Left forelimb (tissue), 1 donor: ENCODE measurements at regions not wholly inside any gene's neighbourhood (a gene's known extent, or its start where the extent isn't known, plus 50 kb on each side); places are given as distances from the start of the nearest gene placed in this dataset.
A peak's percentile ranks its signal among the peaks of the same experiment; 100 is the strongest.

Experiments used
- DNase-seq: peaks from one replicate; pipeline ENCODE4 v3.0.0-alpha.2; 2018; ENCODE audit warnings: low spot score

DNA sequence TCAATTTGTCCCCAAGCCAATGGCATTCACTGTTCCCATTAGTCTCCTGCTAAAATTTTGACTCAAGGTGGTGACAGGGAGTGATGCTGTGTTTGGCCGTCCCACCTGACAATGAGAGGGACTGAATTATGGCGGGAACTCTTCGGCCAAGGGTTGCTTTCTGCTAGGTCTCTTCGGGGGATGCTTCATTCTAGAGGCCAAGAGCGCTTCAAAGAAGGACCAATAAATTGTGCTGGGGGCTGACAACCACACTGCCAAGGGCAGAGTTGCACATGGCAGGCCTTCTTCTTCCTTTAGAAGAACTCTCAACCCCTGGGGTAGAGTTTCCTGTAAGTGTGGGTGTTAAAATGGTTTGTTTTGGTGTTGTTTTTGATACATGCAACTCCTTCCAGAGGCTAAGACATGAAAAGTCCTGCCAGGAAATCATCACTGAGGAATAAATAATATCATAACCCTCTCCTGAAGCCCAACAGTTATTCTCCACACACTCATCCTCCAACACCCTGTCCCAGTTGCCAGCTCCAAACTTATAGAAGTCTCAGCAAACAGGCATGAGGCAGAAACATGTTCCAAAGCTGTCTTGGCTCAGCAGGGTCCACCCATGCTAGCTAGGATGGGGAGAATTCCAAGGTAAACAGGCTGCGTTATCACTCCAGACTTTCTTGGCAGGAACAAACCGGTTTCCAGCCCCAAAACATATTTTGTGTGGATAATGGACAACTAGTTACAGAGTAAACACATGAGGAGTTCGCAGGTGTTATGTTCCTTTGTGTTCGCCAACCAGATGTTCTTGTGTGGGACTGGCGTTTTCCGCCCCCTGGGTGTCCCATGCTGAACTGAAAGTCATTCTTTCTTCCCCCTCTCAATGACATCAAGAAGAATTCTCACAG lies 396.7 kb upstream of the RGMA start:
- DNase-seq = peak; percentile 75

DNA sequence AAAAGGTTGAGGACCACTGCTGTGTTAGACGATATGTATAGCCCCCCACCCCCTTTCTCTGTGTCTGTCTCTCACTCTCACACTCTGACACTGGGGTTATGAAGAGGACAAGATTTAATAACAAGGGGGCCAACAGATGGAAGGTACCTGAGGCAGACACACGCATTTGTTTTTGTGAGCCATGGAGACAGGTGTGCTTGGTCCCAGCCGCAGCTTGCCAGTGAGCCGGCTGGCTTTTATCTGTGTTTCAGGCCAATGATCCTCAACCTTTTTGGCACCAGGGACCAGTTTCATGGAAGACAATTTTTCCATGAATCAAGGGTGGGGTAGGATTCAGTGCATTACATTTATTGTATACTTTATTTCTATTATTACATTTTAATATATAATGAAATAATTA lies 394.9 kb upstream of the RGMA start:
- DNase-seq = no peak

DNA sequence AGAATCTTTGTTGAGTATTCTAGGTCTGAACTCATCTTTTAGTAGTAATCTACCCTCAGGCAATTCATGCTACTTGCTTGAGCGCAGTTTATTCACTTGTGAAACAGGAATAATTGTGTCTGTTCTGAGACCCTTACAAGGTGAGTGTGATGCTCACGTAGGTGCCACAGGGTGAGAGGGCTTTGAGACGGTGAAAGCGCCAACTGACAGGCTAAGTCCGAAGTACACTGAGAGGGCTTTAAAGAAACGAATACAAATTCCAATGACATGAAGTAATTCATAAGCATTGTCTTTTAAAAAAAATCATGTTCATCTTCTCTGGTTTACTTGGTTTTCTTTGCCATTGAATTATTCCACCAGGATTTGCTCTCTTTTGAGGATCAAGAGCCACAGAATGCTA lies 393.7 kb upstream of the RGMA start:
- DNase-seq = no peak

DNA sequence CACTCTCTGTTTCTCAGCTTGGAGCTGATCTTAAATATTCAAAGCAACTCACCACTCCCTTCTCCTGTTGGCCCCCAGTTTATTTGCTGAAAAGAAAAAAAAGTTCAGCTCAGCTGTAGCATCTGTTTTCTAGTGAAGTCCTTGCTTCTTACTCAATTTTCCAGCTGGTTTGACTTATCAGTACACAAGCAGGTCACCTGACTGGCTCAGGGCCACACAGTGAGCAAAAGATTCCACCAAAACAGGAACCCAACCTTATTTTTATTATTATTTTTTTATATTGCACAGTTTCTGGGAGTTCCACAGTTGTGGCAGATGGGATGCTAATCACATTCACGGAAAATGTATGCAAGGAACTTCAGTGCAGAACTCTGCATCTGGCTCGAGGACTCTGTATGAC lies 390.7 kb upstream of the RGMA start:
- DNase-seq = no peak

DNA sequence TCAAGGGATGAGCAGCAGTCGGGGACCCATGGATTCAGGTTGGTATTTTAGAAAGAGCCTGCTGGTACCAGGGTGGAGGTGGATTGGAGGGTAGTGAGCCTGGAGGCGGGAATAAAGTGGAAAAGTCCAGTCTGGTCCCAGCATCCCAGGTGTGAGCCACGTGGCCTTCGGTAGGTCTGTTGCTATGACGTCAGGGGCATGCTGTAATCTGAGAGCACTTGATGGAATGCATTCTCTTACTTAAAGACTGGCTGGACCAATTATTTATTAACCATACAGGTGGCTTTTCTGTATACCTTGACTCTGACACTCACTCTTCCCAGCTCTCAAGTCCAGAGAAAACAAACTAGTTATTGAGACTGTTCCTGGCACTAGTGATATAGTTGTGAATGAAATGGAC lies 389.9 kb upstream of the RGMA start:
- no peak for DNase-seq

DNA sequence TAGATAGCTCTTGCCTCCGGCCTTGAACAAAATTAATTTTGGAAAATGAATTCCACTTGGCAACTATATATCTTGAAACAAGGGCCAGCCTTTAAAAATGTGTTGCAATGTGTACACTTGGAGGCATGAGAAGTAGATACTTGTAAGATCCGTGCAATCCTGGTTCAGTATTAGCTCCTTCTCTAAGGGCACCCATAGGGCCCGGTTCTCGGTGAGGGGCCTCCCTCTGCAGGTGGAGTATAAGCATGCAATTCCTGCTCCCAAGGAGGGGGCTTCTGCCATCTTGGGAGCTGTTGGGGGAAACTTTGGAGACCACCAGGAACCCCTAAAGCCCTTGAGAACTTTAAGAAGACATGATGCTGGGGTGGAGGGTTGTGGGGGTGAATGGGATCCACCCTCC lies 388.7 kb upstream of the RGMA start:
- no peak for DNase-seq

DNA sequence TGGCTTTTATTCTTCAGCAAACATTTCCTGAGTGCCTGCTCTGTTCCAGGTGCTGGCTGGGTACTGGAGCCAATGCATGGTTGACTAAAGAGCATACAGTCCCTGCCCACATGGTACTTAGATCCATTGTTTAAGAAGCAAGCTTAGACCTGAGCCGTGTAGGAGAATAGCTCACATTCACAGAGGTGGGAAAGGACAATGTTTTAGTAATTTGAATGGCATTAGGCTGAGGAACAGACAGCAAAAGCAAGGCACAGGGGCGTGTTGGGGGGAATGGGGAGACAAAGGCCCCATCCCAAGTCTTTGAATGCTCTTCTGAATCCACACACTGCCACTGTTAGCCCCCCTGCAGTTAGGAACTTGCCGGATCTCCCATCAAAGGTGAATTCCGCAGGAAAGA lies 388.2 kb upstream of the RGMA start:
- no peak for DNase-seq

DNA sequence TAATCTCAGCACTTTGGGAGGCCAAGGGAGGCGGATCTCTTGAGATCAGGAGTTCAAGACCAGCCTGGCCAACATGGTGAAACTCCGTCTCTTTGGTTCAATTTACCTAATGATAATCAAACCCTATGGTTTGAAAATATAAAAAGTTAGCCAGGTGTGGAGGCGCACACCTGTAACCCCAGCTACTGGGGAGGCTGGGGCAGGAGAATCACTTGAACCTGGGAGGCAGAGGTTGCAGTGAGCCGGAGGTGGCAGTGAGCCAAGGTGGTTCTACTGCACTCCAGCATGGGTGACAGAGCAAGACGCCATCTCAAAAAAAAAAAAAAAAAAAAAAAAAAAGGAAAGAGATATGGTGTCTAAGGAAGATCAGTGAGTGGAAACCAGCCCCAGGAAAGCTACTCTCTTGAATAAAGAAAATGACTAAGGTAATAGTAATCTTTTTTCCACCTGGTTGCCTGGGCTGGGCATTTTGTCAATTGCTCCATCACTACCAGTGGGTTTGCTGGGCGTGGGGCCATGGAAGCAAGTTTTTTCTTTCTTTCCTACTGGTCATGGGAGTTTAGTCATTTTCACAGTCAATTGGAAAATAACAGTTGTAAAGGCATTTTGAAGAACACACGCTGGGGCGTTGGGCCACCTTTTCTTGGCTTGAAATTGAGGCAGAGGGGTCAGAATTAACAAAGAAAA lies 387.6 kb upstream of the RGMA start:
- DNase-seq = no peak

DNA sequence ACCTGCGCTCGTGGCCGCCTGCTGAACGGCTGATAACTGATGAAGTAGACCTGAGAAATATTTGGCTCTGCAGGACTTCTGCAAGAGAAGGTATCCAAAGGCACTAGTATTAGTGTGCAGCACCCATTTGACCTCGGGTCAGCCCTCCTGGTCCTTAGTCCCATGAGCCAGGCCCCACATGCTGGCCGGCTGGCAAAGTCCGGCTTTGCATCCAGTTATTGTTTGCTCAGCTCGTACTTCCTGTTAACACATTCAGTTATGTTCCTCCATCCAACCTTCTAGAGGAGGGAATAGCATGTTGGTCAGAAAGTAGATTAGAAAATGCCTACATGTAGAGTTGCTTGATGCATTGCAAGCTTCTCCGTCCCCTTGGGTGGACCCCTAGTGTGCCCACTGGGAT lies 385.7 kb upstream of the RGMA start:
- DNase-seq = no peak

DNA sequence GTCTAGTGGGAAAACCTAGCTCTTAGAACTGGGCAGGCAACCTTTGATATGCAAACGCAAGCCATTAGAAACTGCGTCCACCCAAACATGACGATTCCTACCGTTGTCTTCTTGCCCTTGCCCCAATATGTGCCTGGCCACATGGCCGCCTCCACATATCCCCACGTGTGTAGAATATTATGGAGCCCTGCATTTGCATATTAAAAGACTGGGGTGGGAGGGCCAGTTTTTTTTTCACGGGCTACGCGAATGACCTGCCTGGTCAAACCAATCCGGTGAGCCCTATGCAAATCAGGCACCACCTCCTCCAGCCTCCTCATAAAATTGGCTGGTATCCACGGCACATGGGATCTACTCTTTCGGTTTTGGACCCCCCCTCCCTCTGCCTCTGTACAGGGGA lies 381.0 kb upstream of the RGMA start:
- DNase-seq = no peak

DNA sequence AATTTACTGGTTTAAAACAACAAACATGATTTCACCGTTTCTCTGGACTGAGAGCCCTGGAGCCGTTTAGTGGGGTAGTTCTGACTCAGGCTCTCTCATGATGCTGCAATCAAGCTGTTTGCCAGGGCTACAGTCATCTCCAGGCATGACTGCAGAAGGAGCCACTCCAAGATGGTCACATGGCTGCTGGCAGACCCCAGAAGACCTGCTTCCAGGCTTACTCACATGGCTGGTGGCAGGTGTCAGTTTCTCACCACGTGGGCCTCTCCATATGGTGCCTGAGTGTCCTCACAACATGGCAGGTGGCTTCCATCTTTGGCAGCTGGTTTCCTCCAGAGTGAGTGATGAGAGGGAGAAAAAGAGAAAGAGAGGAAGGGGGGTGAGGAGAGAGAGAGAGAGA lies 378.3 kb upstream of the RGMA start:
- no peak for DNase-seq

DNA sequence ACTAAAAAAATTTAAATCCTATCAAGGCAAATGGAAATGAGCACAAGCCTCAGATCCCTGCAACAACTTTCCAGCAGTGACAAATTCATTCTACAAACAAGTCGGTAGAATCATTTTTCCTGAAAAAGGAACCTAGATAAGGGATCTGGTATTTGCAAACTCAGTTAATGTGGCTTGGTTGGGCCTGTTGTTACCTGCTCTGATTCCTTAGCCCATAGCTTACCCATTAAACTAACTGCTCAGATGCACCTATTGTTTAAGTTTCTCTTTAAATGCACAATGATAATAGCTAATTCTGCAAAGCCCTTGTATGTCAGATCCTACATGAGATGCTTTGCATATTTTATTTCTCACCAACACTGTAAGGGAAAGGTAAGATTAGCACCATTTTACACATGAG lies 377.4 kb upstream of the RGMA start:
- DNase-seq = no peak

DNA sequence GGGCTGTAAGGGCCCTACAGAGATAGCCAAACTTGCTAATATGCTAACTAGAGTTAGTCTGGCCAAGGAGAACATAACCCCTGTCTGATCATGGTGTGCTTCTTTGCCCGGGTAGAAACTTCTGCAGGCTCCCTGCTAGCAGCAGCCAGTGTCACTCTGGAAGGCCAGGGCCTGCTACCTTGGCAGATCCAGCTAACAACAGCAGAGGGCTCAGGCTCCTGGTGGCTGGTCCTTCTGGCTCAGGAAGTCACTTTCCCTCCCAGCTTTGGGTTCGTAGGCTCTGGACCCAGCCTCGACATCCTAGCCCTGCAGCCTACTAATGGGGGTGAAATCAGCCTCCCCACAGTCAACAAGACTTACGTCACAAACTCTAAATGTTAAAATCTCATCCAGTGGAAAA lies 373.7 kb upstream of the RGMA start:
- DNase-seq = no peak

DNA sequence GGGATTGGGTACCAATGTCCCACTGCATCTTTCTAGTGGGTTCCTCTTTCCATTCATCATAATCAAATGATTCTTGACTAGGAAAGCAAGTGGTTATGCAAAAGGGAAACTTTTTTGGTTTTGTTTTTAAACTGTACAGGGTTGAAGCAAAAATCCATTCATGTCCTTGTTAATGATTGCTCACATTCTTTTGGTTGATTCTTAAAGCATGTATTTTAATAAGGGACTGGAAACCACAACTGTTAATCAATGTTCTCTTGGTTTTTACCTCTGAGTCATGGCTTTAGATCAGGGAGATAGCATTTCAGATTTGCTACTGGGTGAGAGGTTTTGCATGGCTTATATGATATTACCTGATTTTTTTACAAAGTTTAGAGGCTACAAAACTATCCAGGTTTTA lies 371.7 kb upstream of the RGMA start:
- no peak for DNase-seq

DNA sequence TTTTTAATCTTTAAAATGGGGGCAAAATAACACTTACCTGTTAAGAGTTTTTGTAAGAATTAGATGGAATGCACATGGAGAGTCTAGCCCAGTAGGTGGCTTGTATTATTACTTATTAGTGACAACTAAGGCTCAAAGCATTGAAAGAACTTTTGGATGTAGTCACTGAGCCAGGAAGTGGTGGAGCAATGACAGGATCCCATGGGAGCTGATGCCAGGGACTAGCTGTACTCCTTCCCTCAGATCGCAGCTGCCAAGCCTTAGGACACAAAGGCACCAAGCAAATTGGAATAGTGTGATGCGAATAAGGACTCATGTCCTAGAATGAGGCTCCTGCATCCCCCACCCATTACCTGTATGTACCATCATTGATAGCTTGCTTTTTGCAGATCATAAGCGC lies 370.4 kb upstream of the RGMA start:
- no peak for DNase-seq

DNA sequence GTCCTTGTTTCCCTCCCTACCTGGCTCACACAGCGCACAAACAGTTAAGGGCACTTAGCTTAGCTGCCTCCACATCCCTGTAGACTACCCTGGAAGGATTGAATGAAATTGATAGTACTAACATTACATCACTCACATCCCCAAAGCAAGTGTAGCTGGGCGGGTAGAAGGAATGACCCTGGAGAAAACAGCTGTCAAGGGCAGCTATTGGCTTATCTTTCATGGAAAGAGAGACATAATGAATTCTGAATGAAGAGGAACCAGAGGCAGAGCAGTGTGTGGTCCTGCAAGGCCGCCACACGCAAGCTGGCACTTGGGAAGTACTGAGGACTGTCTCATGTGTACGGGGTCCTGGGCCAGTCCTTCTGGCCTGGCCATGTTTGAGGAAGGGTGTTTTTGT lies 369.6 kb upstream of the RGMA start:
- no peak for DNase-seq

DNA sequence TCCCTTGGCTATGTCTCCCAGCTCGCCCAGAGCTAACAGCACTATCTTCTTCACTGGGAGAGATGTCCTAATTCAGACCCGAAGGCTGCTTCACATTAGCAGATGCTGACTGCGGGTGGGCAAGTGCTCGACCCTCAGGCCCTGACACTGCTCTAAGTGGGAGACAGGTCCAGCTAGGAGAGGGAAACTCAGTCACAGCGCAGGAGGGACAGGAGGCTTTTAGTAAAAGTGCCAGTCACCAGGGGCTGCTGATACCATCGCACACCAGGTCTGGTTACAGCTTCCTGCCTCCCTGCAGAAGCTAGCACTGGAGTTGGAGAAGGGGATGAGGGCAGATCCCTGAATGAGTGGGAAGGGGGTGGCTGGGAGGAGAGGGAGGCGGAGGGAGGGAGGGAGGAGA lies 365.8 kb upstream of the RGMA start:
- DNase-seq = no peak

DNA sequence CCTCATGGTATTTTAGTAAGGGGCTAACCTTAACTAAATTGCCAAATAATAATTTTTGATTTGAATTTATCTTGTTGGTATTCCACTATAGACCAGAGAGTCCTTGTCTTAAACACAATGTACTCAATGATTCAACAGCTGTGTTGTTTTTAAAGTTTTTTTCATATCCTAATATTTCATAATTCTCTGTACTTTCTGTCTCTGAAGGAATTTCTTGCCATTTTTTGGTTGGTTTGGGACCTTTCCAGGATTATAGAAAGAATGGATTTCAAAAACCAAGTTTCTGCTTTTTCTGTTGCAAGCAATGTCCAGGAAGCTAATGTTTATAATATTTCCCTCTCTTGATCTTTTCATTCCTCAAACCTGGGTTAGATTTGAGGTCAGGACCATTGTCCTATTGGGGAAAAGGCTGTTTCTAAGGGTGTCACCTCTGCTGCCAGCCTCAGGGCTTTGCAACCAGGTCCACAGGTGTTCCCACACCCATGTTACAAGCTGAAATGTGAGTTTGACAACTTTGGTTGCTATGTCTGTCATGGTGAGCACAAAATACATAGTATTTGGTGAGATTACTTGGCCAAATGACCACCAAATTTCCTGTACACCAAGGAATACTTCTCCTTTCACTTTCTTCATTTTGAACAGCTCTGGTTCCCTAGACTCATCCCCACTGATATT lies 363.7 kb upstream of the RGMA start:
- no peak for DNase-seq

DNA sequence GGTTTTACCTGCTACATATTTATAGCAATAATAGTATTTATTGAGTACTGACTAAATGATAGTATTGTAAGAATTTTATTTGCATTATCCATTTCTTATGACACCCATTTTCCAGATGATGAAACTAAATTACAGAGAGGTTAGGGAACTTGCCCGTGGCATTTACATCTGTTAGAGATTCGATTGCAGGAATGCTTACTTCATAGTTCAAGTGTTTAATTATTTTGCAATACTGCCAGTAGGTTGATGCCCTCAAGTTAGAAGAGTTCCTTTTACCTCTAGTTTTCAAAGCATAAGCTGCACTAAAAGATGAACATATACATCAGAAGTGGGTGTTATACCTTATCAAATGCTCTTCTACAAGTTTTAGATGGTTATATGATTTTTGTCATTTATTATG lies 362.8 kb upstream of the RGMA start:
- DNase-seq = no peak

DNA sequence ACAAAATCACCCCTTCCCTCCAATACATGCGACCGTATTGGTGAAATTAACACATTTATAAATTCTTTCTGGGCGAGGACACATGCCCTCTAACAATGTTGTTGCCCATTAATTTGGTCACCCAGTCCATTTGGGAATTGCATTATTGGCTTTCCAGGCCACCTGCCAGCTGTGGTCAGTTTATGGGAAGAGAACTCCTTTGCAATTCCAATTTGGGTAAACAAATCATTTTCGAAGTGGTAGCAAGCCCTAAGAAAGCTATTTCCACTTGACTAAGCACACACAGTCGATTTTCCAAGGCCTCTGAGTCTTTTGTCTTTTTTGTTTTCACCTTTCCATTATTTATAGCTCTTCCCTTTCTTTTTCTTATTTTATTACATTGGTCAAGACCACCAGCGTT lies 362.3 kb upstream of the RGMA start:
- DNase-seq = no peak

DNA sequence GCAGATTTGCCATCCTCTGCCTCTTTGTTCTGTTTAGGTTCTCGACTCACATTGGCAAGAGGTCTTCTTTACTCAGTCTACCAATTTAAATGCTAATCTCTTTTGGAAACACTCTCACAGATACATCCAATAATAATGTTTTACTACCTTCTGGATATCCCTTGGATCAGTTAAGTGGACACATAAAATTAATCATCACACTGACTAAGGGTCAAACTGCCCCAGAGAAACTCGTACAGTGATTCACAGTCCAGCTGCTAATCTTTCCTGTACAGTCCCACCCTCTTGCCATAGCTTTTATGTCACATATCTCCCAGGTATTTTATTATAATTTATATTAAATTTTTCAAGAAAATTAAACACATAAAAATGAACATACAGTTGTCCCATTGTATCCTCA lies 360.8 kb upstream of the RGMA start:
- DNase-seq = no peak

DNA sequence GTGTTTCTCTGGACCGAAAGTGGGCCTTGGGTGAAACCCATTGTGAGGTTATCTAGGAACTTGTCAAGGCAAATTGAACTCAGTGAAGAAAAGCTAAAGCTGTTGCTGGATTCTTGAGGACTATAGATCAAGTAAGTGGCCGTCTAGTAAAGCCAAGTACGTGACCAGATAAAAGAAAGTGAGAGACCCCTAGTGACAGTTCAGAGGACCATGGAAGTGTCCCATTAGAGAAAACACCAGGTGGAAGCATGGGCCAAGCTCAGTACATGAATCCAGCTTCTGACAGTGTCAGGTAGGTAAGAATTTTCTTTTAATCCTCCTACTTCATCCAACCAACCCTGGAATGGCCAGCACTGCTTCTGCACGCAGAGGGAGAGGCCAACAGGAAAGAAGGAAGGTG lies 349.3 kb upstream of the RGMA start:
- DNase-seq = no peak

DNA sequence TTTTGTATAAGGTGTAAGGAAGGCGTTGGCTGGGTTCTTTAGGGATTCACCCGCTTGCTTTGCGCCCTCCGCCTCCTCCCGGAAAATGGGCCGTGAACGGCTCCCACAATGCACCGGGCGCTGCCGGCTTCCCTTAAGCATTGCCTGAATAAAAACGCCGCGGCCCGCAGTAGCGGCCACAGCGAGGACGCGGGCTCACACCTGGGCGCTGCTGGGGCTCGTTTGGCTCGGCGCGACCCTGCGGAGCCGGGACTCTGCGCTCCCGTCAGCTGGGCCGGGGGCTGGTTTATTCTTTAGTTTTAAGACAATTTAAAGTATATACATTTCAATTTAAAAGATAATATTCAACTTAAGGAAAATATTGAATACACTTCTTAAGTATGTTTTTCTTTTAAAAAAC lies 343.5 kb upstream of the RGMA start:
- DNase-seq = no peak
